GM18868 (cell line): ENCODE measurements at regions not wholly inside any gene's neighbourhood (a gene's known extent, or its start where the extent isn't known, plus 50 kb on each side); places are given as distances from the start of the nearest gene placed in this dataset.

Source experiments
- ATAC-seq: cut with Tn5 transposase; IDR thresholded peaks from one replicate; pipeline ENCODE4 v1.9.1; 2021; ENCODE audit warnings: mild to moderate bottlenecking, moderate library complexity; ENCODE audit not compliant: unreplicated experiment

DNA sequence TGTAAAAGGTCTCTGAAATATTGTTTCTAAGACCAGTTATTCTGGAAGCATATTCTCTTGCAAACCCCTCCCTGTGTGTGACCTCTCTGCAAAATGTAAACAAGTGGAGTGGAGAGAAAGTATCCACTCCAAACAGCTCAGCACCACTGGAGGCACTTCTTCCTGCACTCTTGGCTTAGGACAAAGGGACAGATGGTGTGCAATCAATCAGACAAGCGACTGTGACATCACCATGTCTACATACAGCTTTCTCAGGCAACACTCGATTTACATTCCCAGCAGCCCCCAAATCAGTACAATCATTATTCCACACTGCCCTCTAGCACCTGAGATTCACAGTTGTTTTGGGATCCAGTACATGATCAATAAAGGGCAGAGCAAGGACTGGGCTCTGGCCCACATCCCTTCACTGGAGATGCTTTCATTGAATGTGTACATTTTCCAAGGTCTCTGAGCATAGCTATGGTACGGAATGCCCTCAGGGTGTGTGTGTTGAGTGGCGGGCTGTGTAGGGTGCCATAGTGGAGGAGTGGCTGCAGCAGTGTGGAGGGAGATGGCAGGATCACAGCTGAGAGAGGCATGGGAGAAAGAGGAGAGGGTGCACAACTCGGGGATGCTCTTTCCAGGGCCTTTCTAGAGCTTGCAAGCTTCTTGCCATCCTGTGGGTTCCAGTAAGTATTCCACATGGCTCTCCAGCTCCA is 311.8 kb upstream of the ST6GAL2 start:
- ATAC-seq, result no peak

DNA sequence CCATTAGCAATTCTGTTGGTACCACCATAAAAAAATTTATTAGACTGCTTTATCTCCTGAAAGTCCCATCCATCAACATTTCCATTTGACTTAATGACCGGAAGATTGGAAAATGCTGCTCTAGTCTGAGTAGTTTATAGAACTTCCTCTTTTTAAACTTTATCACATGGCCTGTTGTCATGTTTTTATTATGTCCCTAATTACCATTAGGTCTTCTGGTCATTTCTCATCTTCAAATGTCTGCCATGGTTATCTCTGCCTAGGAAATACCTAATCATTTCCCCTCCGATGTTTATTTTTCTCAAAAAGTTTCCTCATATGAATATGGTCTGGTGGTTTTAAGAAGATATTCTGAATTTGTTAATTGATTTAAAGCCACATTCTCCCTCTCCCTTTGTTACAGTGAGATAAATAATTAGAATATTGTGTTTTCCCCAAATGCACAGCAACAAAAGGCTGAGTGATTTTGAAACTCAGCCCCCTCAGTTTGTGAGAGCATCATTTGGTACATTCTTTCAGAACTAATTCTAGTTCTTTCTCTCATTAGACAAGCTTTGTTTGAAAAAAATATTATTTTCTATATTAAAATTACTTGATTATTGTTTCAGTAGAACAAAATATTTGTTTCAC is 317.1 kb upstream of the ST6GAL2 start:
- ATAC-seq, result no peak

DNA sequence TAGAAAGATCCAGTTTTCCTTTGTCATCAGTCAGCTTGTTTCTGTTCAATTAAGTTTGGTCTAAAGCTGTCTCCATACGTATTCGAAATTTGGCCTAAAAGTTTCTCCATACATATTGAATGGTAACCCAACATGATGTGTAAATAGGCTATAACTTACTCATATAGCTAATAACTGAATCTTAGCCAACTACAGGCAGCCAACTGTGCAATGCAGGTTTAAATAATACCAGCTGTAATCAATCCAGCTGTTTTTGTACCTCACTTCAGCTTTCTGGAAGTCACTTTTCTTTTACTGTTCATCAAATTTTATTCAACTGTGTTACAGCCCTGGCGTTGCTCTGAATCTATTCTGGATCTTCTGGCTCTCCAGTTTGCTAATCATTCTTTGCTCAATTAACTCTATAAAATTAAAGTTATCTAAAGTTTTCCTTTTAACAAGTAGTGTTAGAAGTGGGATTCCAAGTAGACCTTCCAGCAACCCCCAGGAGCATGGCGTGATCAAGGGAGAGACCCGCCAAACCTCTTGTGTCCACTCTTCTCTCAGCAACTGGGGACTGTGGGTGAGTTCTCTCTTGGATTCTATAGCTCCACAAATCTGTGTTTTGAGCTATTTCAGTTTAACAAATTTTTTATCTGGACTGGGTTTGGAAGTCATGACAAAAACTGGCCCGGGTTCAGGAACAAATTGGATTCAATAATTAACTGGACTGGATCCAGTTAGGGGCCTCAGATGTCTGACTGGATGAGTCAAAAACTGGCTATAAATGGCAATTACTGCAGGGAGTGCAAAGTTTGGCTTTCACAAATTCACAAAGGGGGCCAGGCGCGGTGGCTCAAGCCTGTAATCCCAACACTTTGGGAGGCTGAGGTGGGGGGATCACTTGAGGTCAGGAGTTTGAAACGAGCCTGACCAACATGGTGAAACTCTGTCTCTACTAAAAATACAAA is 329.7 kb upstream of the ST6GAL2 start:
- no peak for ATAC-seq

GRCh38 chr2:107218208-107218607 is 332.2 kb upstream of the ST6GAL2 start:
- ATAC-seq, result no peak

- no peak for ATAC-seq
Observed at GRCh38 chr2:107222466-107222865, 336.5 kb upstream of the ST6GAL2 start.

GRCh38 chr2:107235491-107236254 is 349.7 kb upstream of the ST6GAL2 start:
- ATAC-seq, result no peak

DNA sequence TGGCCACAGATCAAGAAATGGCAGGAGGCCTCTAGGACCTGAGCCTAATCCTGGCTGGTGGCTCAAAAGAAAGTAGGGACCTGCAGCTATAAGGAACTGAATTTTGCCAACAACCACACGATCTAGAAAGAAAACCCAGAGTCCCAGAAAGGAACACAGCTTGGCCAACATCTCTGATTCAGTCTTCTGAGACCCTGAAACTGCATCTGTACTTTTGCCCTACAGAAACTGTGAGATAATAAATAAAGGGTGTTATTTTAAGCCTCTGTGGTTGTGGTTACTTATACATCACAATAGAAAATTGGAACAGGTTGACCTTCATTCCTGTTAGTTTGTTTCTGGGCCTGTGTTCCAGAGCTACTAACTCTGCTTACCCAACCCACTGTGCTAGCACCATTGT is 356.8 kb upstream of the ST6GAL2 start:
- no peak for ATAC-seq

DNA sequence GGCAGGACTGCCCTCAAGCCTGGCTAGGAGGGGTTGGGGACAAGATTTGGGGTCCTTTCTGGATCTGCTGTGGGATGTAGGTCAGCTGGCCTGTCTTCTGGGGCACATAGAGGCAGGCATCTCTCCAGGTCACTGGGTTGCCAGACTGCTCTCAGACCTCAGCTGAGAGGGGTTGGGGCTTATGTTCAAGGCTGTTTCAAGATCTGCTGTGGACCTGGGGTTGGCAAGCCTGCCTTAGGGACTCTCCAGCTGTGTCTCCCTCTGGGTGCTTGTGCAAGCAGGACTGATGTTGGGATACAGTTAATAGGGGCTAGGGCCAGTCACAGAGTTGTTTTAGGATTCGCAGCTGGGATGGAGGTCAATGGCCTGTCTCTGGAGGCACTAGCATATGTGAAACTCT is 363.0 kb upstream of the ST6GAL2 start:
- ATAC-seq, result no peak

DNA sequence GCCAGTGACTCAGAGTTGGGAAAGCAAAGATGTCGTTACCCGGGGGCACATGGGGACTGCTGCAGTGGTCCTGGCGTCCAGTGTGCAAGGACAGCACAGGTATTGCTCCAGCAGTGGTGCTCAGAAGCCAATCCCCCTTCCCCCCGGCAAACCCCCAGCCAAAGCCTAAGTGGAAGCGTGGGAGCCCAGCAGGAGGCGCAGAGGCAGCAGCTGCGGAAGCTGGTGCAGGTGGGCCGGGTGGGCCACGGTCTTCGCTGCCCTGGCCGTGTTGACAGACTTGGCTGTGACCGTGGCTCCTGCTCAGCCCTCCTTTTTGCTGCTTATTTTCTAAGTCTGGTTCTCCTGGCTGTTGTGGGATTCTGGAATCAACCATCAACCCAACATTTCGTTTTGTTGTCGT is 369.8 kb upstream of the ST6GAL2 start:
- no peak for ATAC-seq

- no peak for ATAC-seq
Observed at GRCh38 chr2:107258531-107259407, 372.8 kb upstream of the ST6GAL2 start.

- no peak for ATAC-seq
Observed at GRCh38 chr2:107259408-107260195, 373.6 kb upstream of the ST6GAL2 start.

DNA sequence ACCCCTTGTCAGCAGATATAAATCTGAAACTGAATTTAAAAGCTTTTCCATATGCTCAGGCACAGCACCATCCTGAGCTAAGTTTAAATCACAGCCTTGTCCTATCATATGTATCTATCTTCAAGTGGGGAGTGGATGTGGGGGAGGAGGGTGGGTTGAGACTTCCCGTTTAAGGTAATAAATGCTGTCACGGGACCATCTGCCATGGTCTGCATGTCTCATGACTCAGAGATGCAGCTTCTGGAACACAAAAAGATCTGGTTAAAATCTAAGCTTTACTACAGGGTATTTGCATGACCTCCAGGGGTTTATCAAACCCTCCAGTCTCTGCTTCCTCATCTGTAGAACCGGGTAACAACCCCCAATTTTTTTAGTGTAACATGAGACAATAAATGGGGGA is 377.7 kb upstream of the ST6GAL2 start:
- ATAC-seq, result no peak

- ATAC-seq, result no peak
Observed at GRCh38 chr2:107264184-107264583, 378.2 kb upstream of the ST6GAL2 start.

DNA sequence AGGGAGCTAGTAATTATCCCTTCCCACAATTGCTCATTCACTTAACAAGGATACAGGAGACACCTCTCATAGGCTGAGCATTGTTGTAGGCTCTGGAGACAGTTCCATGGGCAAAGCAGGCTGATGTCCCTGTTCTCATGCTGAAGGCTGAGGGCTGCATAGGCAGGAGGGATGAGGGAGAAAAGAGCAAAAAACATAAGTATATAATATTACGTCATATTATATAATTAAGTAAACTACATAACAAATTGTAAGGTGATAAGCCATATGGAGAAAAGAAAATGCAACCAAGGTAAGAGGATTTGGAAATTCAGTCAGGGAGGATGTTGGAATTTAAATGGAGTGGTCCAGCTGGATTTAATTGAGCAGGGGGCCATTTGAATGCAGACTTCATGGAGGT is 380.6 kb upstream of the ST6GAL2 start:
- ATAC-seq, result no peak

- ATAC-seq, result no peak
Observed at GRCh38 chr2:107267086-107267485, 381.1 kb upstream of the ST6GAL2 start.

- ATAC-seq, result no peak
Observed at GRCh38 chr2:107276034-107276433, 390.1 kb upstream of the ST6GAL2 start.

DNA sequence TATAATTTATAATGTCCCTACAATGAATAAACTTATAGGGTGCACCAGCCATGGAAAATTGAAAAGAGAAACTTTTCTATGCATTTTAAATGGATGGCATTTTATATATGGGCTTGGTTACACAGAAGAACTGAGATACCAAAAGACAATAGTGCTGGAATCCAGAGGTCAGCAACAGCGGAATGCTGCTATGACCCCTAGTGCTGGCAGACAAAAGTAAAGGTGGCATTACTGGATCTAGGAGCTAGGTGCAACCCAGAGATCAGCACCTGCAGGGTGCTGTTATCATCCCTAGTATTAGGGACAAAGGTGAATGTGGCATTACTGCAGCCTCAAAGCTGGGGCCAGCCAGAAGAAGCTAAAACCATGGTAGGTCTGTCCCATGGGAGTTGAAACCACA is 392.7 kb upstream of the ST6GAL2 start:
- ATAC-seq, result no peak

DNA sequence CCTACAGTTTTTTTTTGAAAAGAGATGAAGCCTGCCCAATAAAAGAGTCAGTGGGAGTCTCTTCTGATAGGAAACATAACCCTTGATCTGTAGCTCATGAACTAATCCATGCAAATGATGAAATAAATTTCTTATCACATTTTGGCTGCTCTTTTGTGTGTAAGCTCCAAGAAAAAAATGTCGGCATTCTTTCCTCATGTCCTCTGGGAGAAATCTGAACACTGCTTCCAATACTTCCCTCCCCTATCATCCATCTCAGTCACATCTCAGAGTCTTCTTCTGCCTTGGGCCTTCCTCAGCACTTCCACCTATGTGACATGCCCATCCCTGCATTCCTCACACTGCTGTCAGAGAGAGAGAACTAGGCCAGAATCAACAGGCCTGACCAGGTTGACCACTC is 395.7 kb upstream of the ST6GAL2 start:
- no peak for ATAC-seq

DNA sequence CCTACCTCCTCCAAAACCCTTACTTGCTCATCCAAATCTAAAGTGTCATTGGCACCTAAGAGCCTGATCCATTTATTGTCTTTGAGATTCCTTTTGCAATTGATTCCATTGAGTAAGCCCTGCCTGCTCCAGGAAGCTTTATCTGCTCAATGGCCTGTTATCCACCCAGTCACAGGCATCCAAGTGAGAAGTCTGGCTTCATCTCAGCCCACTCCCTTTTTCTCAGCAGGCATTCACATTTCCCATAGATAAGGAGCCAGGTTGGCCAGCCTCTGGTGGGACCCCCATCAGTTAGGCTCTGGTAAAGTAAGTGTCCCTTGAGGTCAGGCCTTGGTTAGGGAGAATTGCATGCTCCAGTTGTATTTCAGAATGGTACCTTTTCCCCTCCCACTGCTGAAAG is 396.2 kb upstream of the ST6GAL2 start:
- no peak for ATAC-seq
